ENCODE measurements at regions not wholly inside any gene's neighbourhood (a gene's known extent, or its start where the extent isn't known, plus 50 kb on each side); places are given as distances from the start of the nearest gene placed in this dataset.

DNA sequence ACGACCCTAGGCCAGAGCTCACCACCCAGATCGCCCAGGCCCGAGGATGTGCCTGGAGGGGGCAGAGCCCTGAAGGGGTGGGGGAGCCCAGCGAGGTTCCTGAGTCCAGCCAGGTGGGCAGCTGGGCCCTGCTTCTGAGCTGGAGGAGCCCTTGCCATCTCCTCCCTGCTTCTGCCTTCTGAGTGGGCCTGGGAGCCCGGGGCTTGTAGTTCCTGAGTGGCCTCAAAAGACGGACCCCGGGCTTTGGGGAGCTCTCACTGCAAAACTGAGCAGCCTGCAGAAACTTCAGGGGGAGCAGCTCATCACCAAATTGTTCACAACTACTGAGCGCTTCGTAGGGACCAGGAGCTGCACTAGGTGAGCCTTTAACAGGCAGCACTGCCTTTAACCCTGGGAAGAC is 112.1 kb downstream of the NCOR2 start:
- no peaks in the 10 kb centered on the region for H3K27me3 ChIP-seq (ENCODE audit: control insufficient read depth in 3 of 3, insufficient read depth in 3 of 3, low read length in 2 of 3)
- WGBS, 2 donors, result 87 to 88% methylated on average over 9 of the region's 9 CpGs
- peaks cover 0 to 5% (median 0%) of the 10 kb centered on the region in 4 donors for H3K9me3 ChIP-seq (ENCODE audit: control insufficient read depth in 4 of 4, insufficient read depth in 3 of 4, low read length in 3 of 4)
- DNase-seq, result no peak
- H3K27ac ChIP-seq (ENCODE audit: low read depth in 1 of 2, low read length in 1 of 2), result no peak overlapping the region
- no peak overlapping the region for H3K9ac ChIP-seq (ENCODE audit: insufficient read depth in 1 of 2, low read length in 2 of 2)
- peaks cover 0 to 19% (median 18%) of the 10 kb centered on the region in 4 donors for H3K36me3 ChIP-seq (ENCODE audit: control insufficient read depth in 4 of 4, insufficient read depth in 4 of 4, low read length in 4 of 4)
- no peak for ATAC-seq (ENCODE audit: insufficient read depth, low FRiP score)
- H3K4me1 ChIP-seq (ENCODE audit: control insufficient read depth in 5 of 5, insufficient read depth in 5 of 5, low read length in 5 of 5), result peaks cover 0 to 34% (median 16%) of the 10 kb centered on the region in 5 donors
- no peak overlapping the region for H3K4me3 ChIP-seq
- TF ChIP-seq, protein P1, sequence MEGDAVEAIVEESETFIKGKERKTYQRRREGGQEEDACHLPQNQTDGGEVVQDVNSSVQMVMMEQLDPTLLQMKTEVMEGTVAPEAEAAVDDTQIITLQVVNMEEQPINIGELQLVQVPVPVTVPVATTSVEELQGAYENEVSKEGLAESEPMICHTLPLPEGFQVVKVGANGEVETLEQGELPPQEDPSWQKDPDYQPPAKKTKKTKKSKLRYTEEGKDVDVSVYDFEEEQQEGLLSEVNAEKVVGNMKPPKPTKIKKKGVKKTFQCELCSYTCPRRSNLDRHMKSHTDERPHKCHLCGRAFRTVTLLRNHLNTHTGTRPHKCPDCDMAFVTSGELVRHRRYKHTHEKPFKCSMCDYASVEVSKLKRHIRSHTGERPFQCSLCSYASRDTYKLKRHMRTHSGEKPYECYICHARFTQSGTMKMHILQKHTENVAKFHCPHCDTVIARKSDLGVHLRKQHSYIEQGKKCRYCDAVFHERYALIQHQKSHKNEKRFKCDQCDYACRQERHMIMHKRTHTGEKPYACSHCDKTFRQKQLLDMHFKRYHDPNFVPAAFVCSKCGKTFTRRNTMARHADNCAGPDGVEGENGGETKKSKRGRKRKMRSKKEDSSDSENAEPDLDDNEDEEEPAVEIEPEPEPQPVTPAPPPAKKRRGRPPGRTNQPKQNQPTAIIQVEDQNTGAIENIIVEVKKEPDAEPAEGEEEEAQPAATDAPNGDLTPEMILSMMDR (IDR thresholded peaks at IDR 0.05; ENCODE audit: control extremely low read depth, extremely low read depth), result no peak

DNA sequence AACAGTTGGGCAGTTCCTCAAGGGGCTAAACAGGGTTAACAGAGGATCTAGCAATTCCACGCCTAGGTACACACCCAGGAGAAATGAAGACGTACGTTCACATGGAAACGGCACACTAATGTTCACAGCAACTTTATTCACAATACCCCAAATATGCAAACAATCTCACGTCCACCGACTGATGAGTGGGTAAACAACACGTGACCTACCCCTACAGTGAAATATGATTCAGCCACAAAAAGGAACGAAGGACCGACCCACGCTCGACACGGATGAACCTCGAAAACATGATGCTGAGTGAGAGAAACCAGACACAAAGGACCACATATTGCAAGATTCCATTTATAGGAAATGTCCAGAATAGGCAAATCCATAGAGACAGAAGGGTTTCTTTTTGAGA is 112.7 kb downstream of the NCOR2 start:
- no peaks in the 10 kb centered on the region for H3K27me3 ChIP-seq (ENCODE audit: control insufficient read depth in 3 of 3, insufficient read depth in 3 of 3, low read length in 2 of 3)
- WGBS, 2 donors, result 50 to 61% methylated on average over 13 of the region's 13 CpGs
- peaks cover 0 to 15% (median 14%) of the 10 kb centered on the region in 4 donors for H3K36me3 ChIP-seq (ENCODE audit: control insufficient read depth in 4 of 4, insufficient read depth in 4 of 4, low read length in 4 of 4)
- ATAC-seq (ENCODE audit: insufficient read depth, low FRiP score), result no peak
- no peak overlapping the region for H3K4me3 ChIP-seq
- no peak overlapping the region for H3K9ac ChIP-seq (ENCODE audit: insufficient read depth in 1 of 2, low read length in 2 of 2)
- H3K4me1 ChIP-seq (ENCODE audit: control insufficient read depth in 5 of 5, insufficient read depth in 5 of 5, low read length in 5 of 5), result peaks cover 0 to 34% (median 16%) of the 10 kb centered on the region in 5 donors
- peaks cover 0 to 2% (median 0%) of the 10 kb centered on the region in 4 donors for H3K9me3 ChIP-seq (ENCODE audit: control insufficient read depth in 4 of 4, insufficient read depth in 3 of 4, low read length in 3 of 4)
- no peak for DNase-seq
- peak overlapping the region in 1 of 2 donors; percentile 89 for H3K27ac ChIP-seq (ENCODE audit: low read depth in 1 of 2, low read length in 1 of 2)
- TF ChIP-seq, protein P1 (IDR thresholded peaks at IDR 0.05; ENCODE audit: control extremely low read depth, extremely low read depth), result no peak

DNA sequence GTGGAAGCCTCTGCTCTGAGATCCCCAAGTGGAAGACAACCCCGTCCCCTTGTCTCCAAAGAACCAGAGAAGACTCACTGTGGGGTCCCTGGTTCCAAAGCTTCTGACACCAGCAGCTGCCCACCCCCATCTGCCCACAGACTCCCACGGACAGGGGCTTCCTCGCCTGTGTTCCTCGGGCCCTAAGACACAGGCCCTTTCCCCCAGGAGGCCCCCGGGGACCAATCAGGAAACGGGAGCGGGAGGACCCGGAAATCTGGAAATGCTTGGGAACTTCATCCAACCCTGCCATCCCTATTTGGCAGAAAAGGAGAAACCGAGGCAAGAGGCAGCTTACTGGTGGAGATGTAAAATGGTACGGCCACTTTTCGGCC is 113.1 kb downstream of the NCOR2 start:
- 63 to 72% methylated on average over 11 of the region's 11 CpGs for WGBS, 2 donors
- TF ChIP-seq, protein P1 (IDR thresholded peaks at IDR 0.05; ENCODE audit: control extremely low read depth, extremely low read depth), result no peak
- no peaks in the 10 kb centered on the region for H3K27me3 ChIP-seq (ENCODE audit: control insufficient read depth in 3 of 3, insufficient read depth in 3 of 3, low read length in 2 of 3)
- H3K27ac ChIP-seq (ENCODE audit: low read depth in 1 of 2, low read length in 1 of 2), result peak overlapping the region; percentile 85 to 89
- DNase-seq, result no peak
- H3K4me3 ChIP-seq, result no peak overlapping the region
- H3K36me3 ChIP-seq (ENCODE audit: control insufficient read depth in 4 of 4, insufficient read depth in 4 of 4, low read length in 4 of 4), result peaks cover 0 to 17% (median 11%) of the 10 kb centered on the region in 4 donors
- H3K4me1 ChIP-seq (ENCODE audit: control insufficient read depth in 5 of 5, insufficient read depth in 5 of 5, low read length in 5 of 5), result peaks cover 0 to 34% (median 16%) of the 10 kb centered on the region in 5 donors
- no peak for ATAC-seq (ENCODE audit: insufficient read depth, low FRiP score)
- H3K9me3 ChIP-seq (ENCODE audit: control insufficient read depth in 4 of 4, insufficient read depth in 3 of 4, low read length in 3 of 4), result no peaks in the 10 kb centered on the region
- no peak overlapping the region for H3K9ac ChIP-seq (ENCODE audit: insufficient read depth in 1 of 2, low read length in 2 of 2)
